Lung microvascular endothelial cell (primary cell): ENCODE measurements at regions not wholly inside any gene's neighbourhood (a gene's known extent, or its start where the extent isn't known, plus 50 kb on each side); places are given as distances from the start of the nearest gene placed in this dataset.
"Not testable (repeated sequence)": the region's sequence is repeated elsewhere in the genome, so short reads cannot be mapped to it uniquely, and the experiment has no call there.

Source experiments
- DNase-seq, 2 donors: peaks; one replicate each; pipeline versions ENCODE4 v3.0.0 to v3.0.0-alpha.2; 2010; ENCODE audit warnings: low read depth in 2 of 2

- no peak for DNase-seq
These were observed 58.3 kb downstream of the C11orf87 start for GRCh38 chr11:109480251-109480650.

- DNase-seq, result no peak
These were observed 64.1 kb downstream of the C11orf87 start for GRCh38 chr11:109486129-109486528.

DNA sequence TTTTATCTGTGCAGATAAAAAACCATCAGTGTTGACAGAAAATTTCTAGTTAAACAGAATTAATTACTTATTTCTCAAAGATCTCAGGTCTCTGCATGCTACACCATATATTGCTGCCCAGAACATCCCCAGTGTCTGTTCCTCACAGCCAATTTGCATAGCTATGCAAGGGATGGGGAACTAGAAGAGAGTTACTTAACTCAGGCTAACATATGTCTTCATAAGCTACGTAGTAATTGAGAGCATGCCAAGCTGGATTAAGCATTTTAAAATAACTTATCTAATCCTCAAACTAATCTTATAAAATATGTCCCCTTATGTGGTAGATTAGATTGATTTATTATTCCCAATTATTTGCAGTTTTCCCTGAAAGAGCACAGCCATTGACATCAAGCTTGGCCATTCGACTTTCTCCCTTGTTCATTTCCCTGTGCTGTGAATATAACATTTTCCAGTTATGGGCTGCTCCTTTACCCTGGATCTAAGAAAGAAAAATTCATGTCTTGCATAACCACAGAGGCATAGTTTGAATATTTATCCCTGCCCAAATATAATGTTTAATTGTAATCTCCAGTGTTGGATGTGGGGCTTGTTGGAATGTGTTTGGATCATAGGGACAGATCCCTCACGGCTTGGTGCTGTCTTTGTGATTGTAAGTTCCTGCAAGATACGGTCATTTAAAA lies 69.1 kb downstream of the C11orf87 start:
- no peak for DNase-seq

- no peak for DNase-seq
These were observed 84.1 kb downstream of the C11orf87 start for GRCh38 chr11:109506115-109506514.

DNA sequence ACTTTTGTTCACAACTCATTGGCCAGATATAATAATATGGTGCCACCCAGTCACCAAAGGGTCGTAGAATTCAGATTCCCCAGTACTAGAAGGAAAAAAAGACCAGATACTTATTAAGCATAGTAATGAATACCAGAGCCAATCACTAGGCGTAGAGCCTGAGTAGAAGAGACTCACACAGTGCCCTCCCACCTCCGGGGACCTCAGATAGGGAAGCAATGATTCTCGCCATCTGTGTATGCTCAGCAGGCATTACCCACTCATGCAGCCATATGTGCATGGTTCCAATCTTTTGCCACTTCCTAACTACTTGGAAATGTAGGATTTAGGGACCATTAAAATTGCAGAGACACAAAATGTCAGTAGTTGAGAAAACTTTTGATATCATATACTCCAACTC lies 85.3 kb downstream of the C11orf87 start:
- DNase-seq, result no peak

GRCh38 chr11:109507836-109508561 lies 86.0 kb downstream of the C11orf87 start:
- no peak for DNase-seq

DNA sequence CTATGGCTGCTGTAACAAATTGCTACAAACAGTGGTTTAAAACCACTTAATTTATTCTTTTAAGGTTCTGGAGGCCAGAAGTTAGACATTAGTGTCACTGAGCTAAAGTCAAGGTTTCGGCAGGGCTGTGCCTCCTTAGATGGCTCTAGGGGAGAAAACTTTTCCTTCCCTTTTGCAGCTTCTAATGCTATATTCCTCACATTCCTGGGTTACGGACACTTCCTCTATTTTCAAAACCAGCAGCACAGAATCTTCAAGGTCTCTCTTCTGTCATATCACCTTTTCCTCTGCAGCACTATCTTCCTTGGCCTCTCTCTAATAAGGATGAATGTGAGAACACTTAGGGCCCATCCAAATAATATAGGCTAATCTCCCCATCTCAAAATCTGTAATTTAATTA lies 87.0 kb downstream of the C11orf87 start:
- no peak for DNase-seq

- no peak for DNase-seq
These were observed 88.3 kb downstream of the C11orf87 start for GRCh38 chr11:109510316-109510715.

- DNase-seq, result no peak
These were observed 89.6 kb downstream of the C11orf87 start for GRCh38 chr11:109511598-109511997.

- DNase-seq, result no peak
These were observed 90.3 kb downstream of the C11orf87 start for GRCh38 chr11:109512249-109512648.

DNA sequence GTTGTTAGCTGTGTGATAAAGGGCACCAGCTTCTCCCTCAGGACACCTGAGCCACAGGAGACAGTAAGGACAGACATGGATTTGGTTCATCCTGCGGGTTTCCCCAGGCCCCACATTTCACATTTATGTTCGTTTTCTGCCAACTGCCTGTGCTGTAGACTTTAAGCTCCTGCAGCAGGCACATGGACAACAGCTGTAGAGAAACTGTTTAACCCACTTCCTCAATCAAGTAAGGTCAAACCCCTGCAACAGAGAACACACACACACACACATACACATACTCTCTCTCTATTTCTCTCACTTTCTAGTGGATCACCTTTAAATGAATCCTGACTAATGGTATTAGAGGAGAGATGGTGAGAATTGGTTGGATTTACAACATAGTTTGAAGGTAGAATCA lies 90.7 kb downstream of the C11orf87 start:
- DNase-seq, result no peak

DNA sequence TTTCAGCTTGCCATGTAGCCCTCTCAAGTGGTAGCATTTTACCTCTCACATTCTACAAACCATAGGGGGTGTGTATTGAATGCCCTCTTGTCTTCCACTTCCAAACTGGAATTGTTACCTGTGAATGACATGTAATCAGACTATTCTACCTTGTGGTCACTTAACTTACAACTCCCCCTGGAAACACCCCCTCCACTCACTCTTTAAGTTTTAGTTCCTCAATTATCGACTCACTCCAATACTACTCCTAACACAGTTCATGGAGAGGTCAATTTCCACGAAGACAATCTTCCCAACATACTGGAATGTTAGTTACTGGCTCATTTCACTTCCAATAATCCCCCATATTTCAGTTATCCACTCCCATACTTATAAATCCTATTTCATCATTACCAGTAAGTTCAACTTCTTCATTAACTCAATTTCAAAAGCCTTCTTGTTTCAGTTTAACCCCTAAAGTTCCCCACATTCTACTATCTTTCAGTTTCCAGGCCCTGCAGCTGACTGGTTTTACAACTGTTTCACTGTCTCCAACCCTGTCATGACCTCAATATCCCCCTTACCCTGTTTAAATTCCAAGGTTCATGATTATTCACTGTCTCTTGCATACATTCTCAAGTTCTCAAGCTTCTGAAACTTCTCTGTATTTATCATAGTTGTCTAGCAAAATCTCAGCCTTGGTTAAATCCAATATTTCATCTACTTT lies 92.5 kb downstream of the C11orf87 start:
- DNase-seq, result no peak

DNA sequence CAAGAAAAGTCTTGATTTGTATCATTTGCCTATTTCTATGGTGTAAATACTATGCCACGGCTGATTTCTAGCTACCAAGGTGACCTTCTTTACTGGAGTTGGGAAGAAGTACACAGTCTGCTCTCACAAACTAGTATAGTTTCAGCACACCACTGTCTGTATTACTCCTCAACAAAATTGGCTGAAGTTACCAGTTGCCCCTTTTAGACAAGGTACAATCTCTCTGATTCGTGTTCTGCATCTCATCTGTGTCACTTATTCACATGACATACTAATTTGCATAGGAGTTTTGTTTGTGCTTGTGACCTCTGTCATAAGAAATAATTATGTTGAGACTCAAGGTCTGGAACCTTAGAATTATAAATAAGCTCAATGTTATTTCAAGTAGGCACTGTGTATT lies 97.3 kb downstream of the C11orf87 start:
- DNase-seq, result no peak

GRCh38 chr11:109521571-109522086 lies 99.6 kb downstream of the C11orf87 start:
- no peak for DNase-seq

DNA sequence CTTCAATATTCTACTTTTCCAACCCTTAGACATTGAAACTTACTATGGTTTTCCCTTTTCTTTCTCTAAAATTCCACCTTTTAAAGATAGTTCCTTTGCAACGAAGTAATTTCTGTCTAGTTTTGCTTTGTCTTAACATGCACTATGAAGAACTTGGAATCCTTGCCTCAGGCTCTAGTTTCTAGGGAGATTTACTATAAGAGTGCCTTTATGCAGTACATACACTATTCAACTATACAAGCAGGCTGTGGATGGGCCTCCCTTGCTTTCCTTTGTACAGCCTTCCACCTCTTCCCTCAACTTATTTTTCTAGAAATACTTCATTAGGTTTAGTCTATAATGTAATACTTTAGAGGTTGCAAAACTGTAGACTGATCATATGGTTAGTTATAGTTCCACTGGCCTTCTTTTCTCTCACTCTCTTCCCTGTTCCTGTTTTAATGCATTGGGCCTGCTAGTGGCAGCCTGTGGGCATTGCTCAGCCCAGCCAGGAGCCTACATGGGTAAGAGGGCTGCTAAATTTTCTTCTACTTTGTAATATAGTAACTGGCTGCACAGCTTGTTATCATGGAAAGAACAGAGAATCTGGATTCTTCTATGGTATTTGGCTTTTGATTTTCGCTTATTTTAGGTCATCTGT lies 100.2 kb downstream of the C11orf87 start:
- no peak for DNase-seq

- not testable (repeated sequence) for DNase-seq
These were observed 103.6 kb downstream of the C11orf87 start for GRCh38 chr11:109525636-109526035.

DNA sequence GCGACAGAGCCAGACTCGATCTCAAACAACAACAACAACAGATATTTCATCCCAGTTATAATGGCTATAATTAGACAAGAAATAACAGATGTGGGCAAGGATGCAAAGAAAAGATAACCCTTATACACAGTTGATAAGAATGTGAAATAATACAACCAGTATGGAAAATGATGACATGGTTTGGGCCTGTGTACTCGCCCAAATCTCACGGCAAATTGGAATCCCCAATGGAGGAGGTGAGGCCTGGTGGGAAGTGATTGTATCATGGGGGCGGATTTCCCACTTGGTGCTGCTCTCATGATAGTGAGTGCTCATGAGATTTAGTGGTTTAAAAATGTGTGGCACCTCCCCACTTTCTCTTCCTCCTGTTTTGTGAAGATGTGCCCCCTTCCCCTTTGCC lies 104.1 kb downstream of the C11orf87 start:
- no peak for DNase-seq

DNA sequence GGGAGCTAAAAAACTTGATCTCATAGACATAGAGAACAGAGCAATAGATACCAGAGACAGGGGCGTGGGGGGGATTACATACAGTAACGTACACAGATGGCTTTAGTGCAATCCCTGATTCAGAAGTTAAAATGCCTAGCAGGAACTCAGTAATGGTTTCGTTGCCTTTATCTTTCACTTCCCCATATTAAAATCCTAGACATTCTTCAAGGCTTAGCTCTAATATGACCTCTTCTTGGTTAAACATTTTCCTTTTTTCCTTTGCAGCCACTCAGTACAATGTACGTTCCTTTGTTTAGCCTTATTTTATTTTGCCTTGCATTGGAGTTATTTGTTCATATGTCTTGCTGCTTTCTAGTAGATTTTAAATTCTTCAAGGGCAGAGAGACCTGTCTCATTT lies 104.9 kb downstream of the C11orf87 start:
- DNase-seq, result no peak

DNA sequence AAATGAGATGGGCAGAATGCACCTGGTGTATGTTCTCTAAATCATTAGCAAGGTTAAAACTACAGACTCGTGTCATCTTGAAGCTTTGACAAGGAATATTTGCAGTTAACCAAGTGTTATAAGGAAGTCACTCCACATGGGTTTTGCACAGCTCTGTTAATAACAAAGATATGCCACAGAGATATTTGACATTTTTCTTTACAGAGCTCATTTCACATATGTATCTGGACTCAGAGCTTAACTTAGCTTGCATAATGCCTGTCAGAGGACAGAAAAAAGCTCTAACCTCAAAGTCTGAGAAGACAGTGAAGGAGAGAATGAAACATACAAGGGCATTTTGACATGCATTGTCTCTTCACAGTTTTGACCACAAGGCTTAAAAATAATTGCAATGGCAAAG lies 105.5 kb downstream of the C11orf87 start:
- no peak for DNase-seq

DNA sequence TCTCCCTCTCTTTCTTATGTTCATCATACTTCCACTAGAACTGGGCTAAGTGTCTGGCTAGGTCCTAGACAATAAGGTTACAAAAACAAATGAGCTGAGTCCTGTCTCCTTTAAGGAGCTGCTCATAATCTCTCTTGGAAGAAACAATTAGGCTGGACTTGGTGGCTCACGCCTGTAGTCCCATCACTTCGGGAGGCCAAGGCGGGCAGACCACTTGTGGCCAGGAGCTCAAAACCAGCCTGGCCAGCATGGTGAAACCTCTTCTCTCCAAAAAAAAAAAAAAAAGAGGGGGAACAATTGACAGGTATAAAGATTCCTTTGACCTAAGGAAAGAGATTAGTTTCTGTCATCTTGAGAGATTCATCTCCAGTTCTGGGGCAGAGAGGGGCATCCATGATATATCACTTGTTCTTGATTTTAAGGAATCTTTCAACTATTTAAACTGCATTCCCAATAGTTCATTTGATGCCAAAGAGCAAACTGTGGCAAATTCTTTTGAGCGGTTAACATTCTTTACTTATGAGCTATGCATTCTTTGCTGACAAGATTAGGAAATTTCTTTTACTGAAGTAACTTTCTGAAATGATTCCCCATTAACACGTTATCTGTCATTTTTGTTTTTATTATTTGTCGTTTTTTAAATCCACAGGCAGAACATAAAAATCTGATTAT lies 125.5 kb downstream of the C11orf87 start:
- no peak for DNase-seq

DNA sequence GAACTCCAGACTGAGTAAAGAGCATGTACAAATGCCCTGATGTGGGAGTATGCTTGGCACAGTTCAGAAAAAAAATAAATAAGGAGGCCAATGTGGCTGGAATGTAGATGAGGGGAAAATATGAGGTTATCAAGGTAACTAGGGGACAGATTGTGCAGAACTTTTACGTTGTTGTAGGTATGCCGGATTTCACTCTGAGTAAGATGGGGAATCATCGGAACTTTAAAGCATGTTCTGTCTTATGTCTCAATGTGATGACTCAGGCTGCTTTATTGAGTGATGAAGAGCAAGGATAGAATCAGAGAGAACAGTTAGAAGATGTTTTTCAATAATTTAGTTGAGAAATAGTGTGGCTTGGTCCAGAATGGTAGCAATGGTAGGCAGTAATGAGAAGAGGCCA lies 130.4 kb downstream of the C11orf87 start:
- no peak for DNase-seq
